LNCaP clone FGC (cell line): ENCODE measurements at regions not wholly inside any gene's neighbourhood (a gene's known extent, or its start where the extent isn't known, plus 50 kb on each side); places are given as distances from the start of the nearest gene placed in this dataset.
A peak's percentile ranks its signal among the peaks of the same experiment; 100 is the strongest.

Experiments used
- DNase-seq: peaks from one replicate; pipeline ENCODE4 v3.0.0-alpha.2; 2011; ENCODE audit warnings: low read depth
- H3K4me3 ChIP-seq: 2 replicates; pipeline ENCODE4 v1.5.1; 2011; ENCODE audit warnings: mild to moderate bottlenecking, low read depth, low read length, control low read depth
- CTCF ChIP-seq: IDR thresholded peaks from 2 replicates; pipeline ENCODE4 v1.5.1; 2012; ENCODE audit warnings: mild to moderate bottlenecking; ENCODE audit not compliant: control insufficient read depth, insufficient read depth; ENCODE audit errors: extremely low read depth

- TF ChIP-seq CTCF: no peak
- H3K4me3 ChIP-seq: no peak overlapping the region
- DNase-seq: no peak
These were observed 133.6 kb upstream of the VWC2 start for GRCh38 chr7:49639808-49640207.

- no peak for DNase-seq
- TF ChIP-seq CTCF: no peak
- H3K4me3 ChIP-seq: no peak overlapping the region
These were observed 130.1 kb upstream of the VWC2 start for GRCh38 chr7:49643321-49643720.

GRCh38 chr7:49643736-49644135 is 129.7 kb upstream of the VWC2 start:
- DNase-seq: no peak
- no peak overlapping the region for H3K4me3 ChIP-seq
- TF ChIP-seq CTCF: no peak

- DNase-seq: peak; percentile 87
- no peak for TF ChIP-seq CTCF
- no peak overlapping the region for H3K4me3 ChIP-seq
These were observed 128.9 kb upstream of the VWC2 start for GRCh38 chr7:49644396-49645166.

- TF ChIP-seq CTCF: no peak
- DNase-seq: no peak
- no peak overlapping the region for H3K4me3 ChIP-seq
These were observed 128.1 kb upstream of the VWC2 start for GRCh38 chr7:49645296-49645695.

GRCh38 chr7:49660170-49660783 is 113.2 kb upstream of the VWC2 start:
- TF ChIP-seq CTCF: no peak
- DNase-seq: no peak
- H3K4me3 ChIP-seq: no peak overlapping the region
